GM21825 (cell line): ENCODE measurements at regions not wholly inside any gene's neighbourhood (a gene's known extent, or its start where the extent isn't known, plus 50 kb on each side); places are given as distances from the start of the nearest gene placed in this dataset.
A peak's percentile ranks its signal among the peaks of the same experiment; 100 is the strongest.

Source experiments
- ATAC-seq: cut with Tn5 transposase; IDR thresholded peaks from one replicate; pipeline ENCODE4 v1.9.1; 2021; ENCODE audit warnings: mild to moderate bottlenecking, moderate library complexity; ENCODE audit not compliant: unreplicated experiment

DNA sequence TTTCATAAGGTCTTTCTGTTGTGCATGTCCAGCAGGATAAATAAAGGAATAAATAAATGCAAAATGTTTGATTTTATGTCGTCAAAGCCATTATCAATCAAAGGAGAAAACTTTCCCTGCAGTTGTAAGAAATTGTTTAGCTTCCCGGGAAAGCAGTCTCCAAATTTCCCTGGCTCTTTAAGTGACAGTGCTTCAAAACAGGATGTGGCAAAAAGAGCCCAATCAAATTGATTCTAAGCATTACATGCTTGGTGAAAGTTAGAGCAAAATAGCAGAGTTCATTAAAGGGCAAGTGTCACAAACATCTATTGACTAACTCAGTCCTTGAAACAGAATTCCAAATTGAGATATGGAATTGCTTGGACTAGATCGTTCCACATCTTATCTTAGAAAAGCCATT lies 704.1 kb downstream of the PRELID2 start:
- ATAC-seq: no peak

GRCh38 chr5:145129797-145130196 lies 705.3 kb downstream of the PRELID2 start:
- ATAC-seq: no peak

- no peak for ATAC-seq
Observed at GRCh38 chr5:145124806-145125205, 710.3 kb downstream of the PRELID2 start.

DNA sequence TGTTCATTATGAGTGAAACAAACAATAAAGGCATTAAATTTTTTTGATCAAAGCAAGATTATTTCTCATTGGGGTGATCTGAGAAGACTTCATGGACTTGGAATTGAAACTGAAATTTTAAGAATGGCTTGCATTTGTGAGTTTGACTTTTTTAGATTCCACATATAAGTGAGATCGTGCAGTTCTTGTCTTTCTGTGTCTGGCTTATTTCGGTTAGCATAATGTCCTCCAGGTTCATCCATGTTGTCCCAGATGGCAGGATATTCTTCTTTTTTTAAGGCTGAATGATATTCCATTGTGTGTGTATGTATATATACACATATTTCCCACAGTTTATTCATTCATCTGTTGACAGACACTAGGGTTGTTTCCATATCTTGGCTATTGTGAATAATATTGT lies 716.5 kb downstream of the PRELID2 start:
- no peak for ATAC-seq

GRCh38 chr5:145118127-145118526 lies 717.0 kb downstream of the PRELID2 start:
- no peak for ATAC-seq

DNA sequence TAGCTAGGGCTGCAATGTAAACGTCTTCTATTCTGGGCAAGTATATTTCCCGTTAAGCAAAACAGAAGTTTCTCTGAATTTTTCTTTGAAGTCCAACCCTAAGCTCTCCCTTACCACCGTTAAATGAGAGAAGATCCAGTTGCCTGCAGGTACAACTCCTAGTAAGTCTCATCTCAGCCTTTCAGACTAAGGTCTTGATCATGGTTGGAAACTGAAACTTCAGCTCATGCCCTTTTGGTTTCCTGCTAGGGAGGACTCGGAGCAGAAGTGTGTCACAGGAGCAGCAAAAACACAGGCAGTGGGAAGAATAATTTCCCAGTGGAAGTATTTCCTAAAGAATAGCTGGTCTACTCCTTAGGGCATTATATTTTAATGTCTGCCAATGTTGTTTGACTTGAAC lies 717.9 kb downstream of the PRELID2 start:
- no peak for ATAC-seq

- ATAC-seq: no peak
Observed at GRCh38 chr5:145111420-145111819, 723.7 kb downstream of the PRELID2 start.

GRCh38 chr5:145110834-145111233 lies 724.3 kb downstream of the PRELID2 start:
- ATAC-seq: no peak

DNA sequence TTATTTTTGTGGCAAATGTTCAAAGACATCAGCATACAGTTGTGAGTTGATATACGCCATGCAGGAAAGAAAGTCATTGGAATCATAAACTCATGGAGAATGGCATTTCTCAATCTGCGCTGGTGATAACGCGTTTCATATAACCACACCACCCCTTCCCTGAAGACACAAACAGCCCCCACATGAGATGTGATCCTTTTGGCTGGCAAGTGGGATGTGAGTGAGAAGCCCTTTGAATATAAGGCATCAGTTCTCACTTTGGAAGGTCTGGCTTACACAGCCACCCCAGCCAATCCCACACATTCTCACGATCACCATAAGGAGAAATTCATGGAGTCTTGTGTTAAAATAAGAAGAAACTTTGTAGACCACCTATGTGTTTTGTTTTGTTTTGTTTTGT lies 725.0 kb downstream of the PRELID2 start:
- no peak for ATAC-seq

GRCh38 chr5:145105384-145105783 lies 729.8 kb downstream of the PRELID2 start:
- no peak for ATAC-seq

DNA sequence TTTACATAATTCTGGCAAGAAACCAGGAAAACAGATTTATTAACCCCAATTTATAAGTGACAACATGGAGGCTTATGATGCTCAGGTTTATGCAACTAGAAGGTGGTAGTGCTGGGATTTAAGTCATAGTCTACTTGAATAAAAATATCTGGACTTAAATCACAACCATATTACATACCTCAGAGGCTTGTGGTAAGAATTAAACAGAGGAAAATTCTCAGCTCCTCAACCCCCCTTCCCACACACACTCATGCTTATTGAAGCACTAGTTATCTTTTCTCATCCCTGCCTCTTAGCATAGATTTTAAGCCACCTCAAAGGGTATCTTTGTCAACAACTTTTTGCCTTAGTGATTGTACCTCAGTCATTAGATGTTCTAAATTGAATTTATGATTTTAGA lies 731.0 kb downstream of the PRELID2 start:
- no peak for ATAC-seq

DNA sequence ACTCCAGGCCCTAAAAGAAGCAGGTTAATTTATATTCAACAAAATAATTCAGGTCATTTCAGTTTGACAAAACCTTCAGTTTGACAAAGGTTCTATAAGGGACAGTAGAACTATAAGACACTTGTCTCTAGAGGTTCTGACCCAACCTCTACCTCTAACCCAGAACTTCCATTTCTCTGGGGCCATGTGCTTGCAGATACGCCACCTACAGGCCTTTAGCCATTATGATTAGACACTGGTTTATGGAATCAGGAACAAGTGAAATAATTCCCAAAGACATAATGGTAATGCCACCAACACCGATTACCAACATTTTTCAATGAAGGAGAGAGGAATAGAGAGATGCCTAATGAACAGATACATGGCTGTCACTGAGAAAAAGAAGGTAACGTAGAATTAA lies 733.9 kb downstream of the PRELID2 start:
- ATAC-seq: no peak

DNA sequence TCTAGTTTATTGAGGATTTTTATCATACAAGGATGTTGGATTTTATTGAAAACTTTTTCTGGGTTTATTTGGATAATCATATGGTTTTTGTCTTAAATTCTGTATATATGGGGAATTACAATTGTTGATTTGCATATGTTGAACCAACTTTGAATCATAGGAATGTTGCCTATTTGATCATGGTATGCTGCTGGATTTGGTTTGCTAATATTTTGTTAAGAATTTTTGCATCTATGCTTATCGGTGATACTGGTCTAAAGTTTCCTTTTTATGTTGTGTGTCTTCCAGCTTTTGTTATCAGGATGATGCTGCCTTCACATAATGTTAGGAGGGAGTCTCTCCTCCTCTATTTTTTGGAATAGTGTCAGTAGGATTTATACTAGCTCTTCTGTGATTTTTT lies 745.0 kb downstream of the PRELID2 start:
- no peak for ATAC-seq

DNA sequence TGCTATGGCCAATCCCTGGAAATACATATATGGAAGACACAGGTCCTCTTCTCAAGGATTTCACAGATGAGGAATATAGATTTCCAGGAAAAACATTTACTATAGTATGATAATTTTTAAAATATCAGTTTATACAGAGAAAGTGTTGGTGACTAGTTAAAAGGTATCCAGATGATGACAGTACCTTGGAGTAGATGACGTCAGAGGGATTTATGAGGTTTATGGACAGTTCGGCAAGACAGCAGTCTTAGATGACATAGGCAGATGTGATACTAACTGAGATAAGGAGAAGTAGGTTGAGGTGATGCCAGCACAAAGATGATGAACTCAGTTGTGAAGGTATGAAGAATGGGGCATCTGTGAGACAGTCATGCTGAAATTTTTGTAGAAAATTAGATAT lies 750.3 kb downstream of the PRELID2 start:
- no peak for ATAC-seq

GRCh38 chr5:145077028-145077427 lies 758.1 kb downstream of the PRELID2 start:
- no peak for ATAC-seq

DNA sequence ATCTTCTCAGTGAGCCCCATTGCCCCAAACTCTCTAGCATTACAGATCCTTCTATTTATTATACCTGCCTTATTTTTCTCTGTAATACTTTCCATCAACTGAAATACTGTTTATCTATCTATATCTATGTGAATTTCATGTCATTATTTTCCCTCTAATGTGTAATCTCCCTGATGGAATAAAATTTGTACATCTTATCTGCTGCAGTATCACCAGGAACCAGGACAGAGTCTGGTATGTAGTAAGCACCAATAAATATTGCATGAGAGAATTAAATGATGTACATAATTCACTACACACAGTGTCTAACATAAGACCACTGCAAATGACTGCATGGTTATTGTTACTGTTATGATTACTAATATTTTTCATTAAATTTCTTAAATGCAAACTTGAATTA lies 759.1 kb downstream of the PRELID2 start:
- ATAC-seq: no peak

DNA sequence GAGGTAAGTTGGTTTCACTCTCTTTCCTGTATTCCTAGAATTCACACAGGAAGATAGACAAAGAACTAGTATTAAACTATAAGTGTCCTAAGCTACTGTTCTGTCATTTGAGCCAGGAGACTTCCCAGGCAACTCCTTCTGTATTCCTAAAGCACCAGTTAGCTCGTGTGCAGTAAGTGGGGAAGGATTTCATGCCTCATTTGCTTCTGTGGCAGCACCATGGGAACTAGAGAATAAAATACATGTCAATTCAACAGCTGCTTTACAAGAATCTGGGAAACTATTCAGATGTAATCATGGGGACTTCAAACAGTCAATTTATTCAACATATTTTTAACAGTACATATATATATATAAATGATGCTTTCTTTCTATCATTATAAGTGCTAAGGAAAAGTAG lies 762.3 kb downstream of the PRELID2 start:
- no peak for ATAC-seq

DNA sequence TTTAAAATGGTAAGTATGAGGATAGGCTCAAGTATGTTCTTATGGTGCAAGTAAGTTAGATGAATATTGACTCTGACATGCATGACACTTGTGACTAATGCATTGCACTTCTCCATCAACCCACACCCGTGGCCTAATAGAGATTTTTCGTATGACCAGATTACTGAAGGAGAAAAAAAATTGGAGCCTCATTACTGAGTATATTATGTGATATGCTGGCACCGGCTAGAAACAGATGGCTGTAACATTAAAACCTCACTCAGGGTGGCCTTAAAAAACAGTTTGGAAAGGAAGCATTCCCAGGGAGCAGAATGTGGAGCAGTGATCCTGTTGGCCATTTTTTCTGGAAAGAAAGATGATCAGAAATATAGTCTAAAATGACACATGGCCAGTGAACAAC lies 766.4 kb downstream of the PRELID2 start:
- ATAC-seq: no peak

DNA sequence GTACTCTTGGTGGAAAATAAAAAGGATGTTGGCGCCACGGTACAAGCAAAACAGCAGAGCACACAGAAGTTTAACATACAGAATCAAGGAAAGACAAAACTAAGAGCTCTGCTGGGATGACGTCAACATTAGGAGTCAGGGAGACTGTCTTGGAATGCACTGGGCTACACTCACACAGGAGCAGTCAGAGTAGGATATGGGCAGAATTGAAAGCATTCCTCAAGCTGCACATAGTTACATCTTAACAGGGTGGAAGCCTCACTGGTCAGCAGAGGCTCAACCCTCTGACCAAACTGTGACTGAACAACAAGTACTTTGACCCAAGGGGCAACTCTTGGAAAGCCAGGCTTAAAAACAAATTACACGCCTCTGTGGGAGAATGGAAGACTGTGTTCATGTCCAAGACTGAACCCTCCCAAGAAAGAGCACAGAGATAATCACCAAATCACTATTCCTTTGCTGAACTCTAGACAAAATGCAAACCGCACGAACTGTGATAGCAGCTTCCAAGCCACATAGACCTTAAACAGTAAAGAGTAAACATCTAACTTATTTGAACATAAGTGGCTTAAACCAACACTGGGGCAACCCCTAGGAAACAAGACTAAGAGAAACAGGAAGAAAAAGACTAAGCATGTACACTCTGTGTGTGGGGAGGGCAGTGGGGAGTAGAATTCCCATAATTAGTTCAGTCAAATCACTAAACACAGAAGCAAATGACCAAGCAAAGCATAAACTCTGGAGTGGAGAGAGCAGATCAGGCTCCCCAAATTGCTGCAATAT lies 772.7 kb downstream of the PRELID2 start:
- ATAC-seq: no peak

DNA sequence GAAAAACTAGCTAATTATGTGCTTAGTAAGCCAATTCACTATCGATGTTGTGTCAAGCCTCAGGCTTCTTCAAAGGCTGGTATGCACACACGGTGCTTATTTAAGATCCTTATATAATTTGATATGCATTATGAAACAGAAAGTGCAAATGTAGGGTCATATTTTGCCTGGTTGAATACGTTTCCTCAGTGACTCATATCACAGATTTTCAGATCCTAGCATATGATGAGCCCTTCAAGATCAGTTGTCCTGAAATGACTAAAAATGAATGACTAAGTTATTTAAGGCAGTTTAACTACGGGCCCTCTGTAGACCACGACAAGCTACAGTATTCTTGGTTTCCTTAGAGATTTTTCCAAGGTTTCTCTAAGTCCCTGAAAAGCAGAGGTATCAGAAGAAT lies 778.3 kb downstream of the PRELID2 start:
- ATAC-seq: peak; percentile 98

- no peak for ATAC-seq
Observed at GRCh38 chr5:145050181-145050580, 785.0 kb downstream of the PRELID2 start.

- no peak for ATAC-seq
Observed at GRCh38 chr5:145044970-145045369, 790.2 kb downstream of the PRELID2 start.

GRCh38 chr5:145028626-145029025 lies 806.5 kb downstream of the PRELID2 start:
- ATAC-seq: no peak
